ENCODE measurements at regions not wholly inside any gene's neighbourhood (a gene's known extent, or its start where the extent isn't known, plus 50 kb on each side); places are given as distances from the start of the nearest gene placed in this dataset.

- Mint-ChIP-seq H3K36me3 (no peaks in the 10 kb centered on the region), H3K27me3 (no peaks in the 10 kb centered on the region), H3K27ac (no peak overlapping the region), H3K4me3 (no peak overlapping the region), H3K4me1 (ENCODE audit: unreplicated experiment) (no peaks in the 10 kb centered on the region), H3K9me3 (no peaks in the 10 kb centered on the region)
- TF ChIP-seq CTCF (conservative IDR thresholded peaks at IDR 0.05) = no peak
- no peak for DNase-seq (ENCODE audit: extremely low spot score, unreplicated experiment)
These were observed 503.6 kb upstream of the TUSC1 start for GRCh38 chr9:26181836-26182235.

GRCh38 chr9:26176628-26177027 is 498.4 kb upstream of the TUSC1 start:
- no peaks in the 10 kb centered on the region for H3K9me3 Mint-ChIP-seq
- DNase-seq (ENCODE audit: extremely low spot score, unreplicated experiment) = no peak
- no peak overlapping the region for H3K27ac Mint-ChIP-seq
- H3K4me1 Mint-ChIP-seq (ENCODE audit: unreplicated experiment) = no peaks in the 10 kb centered on the region
- H3K36me3 Mint-ChIP-seq = no peaks in the 10 kb centered on the region
- TF ChIP-seq CTCF (conservative IDR thresholded peaks at IDR 0.05) = no peak
- H3K4me3 Mint-ChIP-seq = no peak overlapping the region
- no peaks in the 10 kb centered on the region for H3K27me3 Mint-ChIP-seq

GRCh38 chr9:26175264-26175663 is 497.0 kb upstream of the TUSC1 start:
- H3K27me3 Mint-ChIP-seq = no peaks in the 10 kb centered on the region
- H3K36me3 Mint-ChIP-seq = no peaks in the 10 kb centered on the region
- no peaks in the 10 kb centered on the region for H3K4me1 Mint-ChIP-seq (ENCODE audit: unreplicated experiment)
- H3K9me3 Mint-ChIP-seq = no peaks in the 10 kb centered on the region
- H3K4me3 Mint-ChIP-seq = no peak overlapping the region
- no peak for TF ChIP-seq CTCF (conservative IDR thresholded peaks at IDR 0.05)
- no peak for DNase-seq (ENCODE audit: extremely low spot score, unreplicated experiment)
- H3K27ac Mint-ChIP-seq = no peak overlapping the region

GRCh38 chr9:26172301-26172700 is 494.1 kb upstream of the TUSC1 start:
- no peak for DNase-seq (ENCODE audit: extremely low spot score, unreplicated experiment)
- Mint-ChIP-seq H3K27ac (no peak overlapping the region), H3K36me3 (no peaks in the 10 kb centered on the region), H3K9me3 (no peaks in the 10 kb centered on the region), H3K27me3 (no peaks in the 10 kb centered on the region), H3K4me3 (no peak overlapping the region), H3K4me1 (ENCODE audit: unreplicated experiment) (no peaks in the 10 kb centered on the region)
- TF ChIP-seq CTCF (conservative IDR thresholded peaks at IDR 0.05) = no peak

GRCh38 chr9:26171691-26172090 is 493.4 kb upstream of the TUSC1 start:
- no peak overlapping the region for H3K4me3 Mint-ChIP-seq
- no peaks in the 10 kb centered on the region for H3K4me1 Mint-ChIP-seq (ENCODE audit: unreplicated experiment)
- H3K36me3 Mint-ChIP-seq = no peaks in the 10 kb centered on the region
- no peak for TF ChIP-seq CTCF (conservative IDR thresholded peaks at IDR 0.05)
- no peak overlapping the region for H3K27ac Mint-ChIP-seq
- H3K27me3 Mint-ChIP-seq = no peaks in the 10 kb centered on the region
- DNase-seq (ENCODE audit: extremely low spot score, unreplicated experiment) = no peak
- no peaks in the 10 kb centered on the region for H3K9me3 Mint-ChIP-seq

- Mint-ChIP-seq H3K4me3 (no peak overlapping the region), H3K9me3 (no peaks in the 10 kb centered on the region), H3K27me3 (no peaks in the 10 kb centered on the region), H3K36me3 (no peaks in the 10 kb centered on the region), H3K27ac (no peak overlapping the region), H3K4me1 (ENCODE audit: unreplicated experiment) (no peaks in the 10 kb centered on the region)
- no peak for DNase-seq (ENCODE audit: extremely low spot score, unreplicated experiment)
- no peak for TF ChIP-seq CTCF (conservative IDR thresholded peaks at IDR 0.05)
These were observed 491.9 kb upstream of the TUSC1 start for GRCh38 chr9:26170190-26170589.
